CD14-positive monocyte (primary cell): ENCODE measurements at regions not wholly inside any gene's neighbourhood (a gene's known extent, or its start where the extent isn't known, plus 50 kb on each side); places are given as distances from the start of the nearest gene placed in this dataset.
"Not testable (repeated sequence)": the region's sequence is repeated elsewhere in the genome, so short reads cannot be mapped to it uniquely, and the experiment has no call there.

ENCODE experiments used
- DNase-seq, 3 donors: peaks; one replicate each; pipeline ENCODE4 v3.0.0-alpha.2; 2011 to 2022
- H2AFZ ChIP-seq: 2 replicates; pipeline ENCODE4 v1.6.0; 2012; ENCODE audit warnings: mild to moderate bottlenecking, low read depth, low read length, inconsistent platforms; ENCODE audit not compliant: insufficient read depth, poor library complexity, severe bottlenecking
- H3K27ac ChIP-seq, 2 donors: 1 replicate in 1 of 2; 2 replicates in 1 of 2; pipeline ENCODE4 v1.5.1; 2012 to 2013; ENCODE audit warnings: low read length in 2 of 2, control low read depth in 1 of 2, inconsistent platforms in 1 of 2, low read depth in 1 of 2, mild to moderate bottlenecking in 1 of 2
- H3K27me3 ChIP-seq, 2 donors: one replicate each; pipeline versions ENCODE4 v1.6.0 to v1.6.1; 2011 to 2013; ENCODE audit warnings: low read length in 2 of 2; ENCODE audit not compliant: control insufficient read depth in 2 of 2, insufficient read depth in 2 of 2
- H3K36me3 ChIP-seq, 2 donors: replicated peaks in 1 of 2; 1 replicate in 1 of 2; 2 replicates in 1 of 2; pipeline versions ENCODE4 v1.5.1 to v1.6.1; 2012 to 2013; ENCODE audit warnings: low read length in 2 of 2, control low read depth in 1 of 2, inconsistent platforms in 1 of 2, mild to moderate bottlenecking in 1 of 2; ENCODE audit not compliant: insufficient read depth in 2 of 2, control insufficient read depth in 1 of 2
- H3K4me1 ChIP-seq, 2 donors: 1 replicate in 1 of 2; 2 replicates in 1 of 2; pipeline versions ENCODE4 v1.5.1 to v1.6.1; 2012 to 2013; ENCODE audit warnings: low read length in 2 of 2, control low read depth in 1 of 2, inconsistent platforms in 1 of 2, mild to moderate bottlenecking in 1 of 2, moderate library complexity in 1 of 2; ENCODE audit not compliant: insufficient read depth in 2 of 2, control insufficient read depth in 1 of 2
- H3K4me2 ChIP-seq: replicated peaks from 2 replicates; pipeline ENCODE3; 2012; ENCODE audit warnings: low read length, moderate library complexity, mild to moderate bottlenecking; ENCODE audit not compliant: poor library complexity, severe bottlenecking; ENCODE audit errors: extremely low read depth
- H3K4me3 ChIP-seq, 3 experiments: fragments of 200-600 bp in 1 of 3; sonication (generic) in 1 of 3; replicated peaks in 1 of 3; 1 replicate in 2 of 3; 2 replicates in 1 of 3; pipeline ENCODE4 v1.5.1; 2011 to 2013; ENCODE audit warnings: low read length in 3 of 3, mild to moderate bottlenecking in 3 of 3, control low read depth in 2 of 3, low read depth in 2 of 3, inconsistent platforms in 1 of 3, moderate library complexity in 1 of 3
- H3K79me2 ChIP-seq: 2 replicates; pipeline ENCODE4 v1.6.0; 2012; ENCODE audit warnings: mild to moderate bottlenecking, control low read depth, inconsistent platforms, low read length, moderate library complexity; ENCODE audit not compliant: insufficient read depth
- H3K9ac ChIP-seq: 2 replicates; pipeline ENCODE4 v1.6.0; 2017; ENCODE audit warnings: low read length, mild to moderate bottlenecking; ENCODE audit not compliant: insufficient read depth, poor library complexity, severe bottlenecking
- H3K9me3 ChIP-seq, 2 donors: replicated peaks in 1 of 2; 1 replicate in 1 of 2; 2 replicates in 1 of 2; pipeline versions ENCODE4 v1.5.1 to v1.6.1; 2012 to 2013; ENCODE audit warnings: low read length in 2 of 2, control low read depth in 1 of 2; ENCODE audit not compliant: control insufficient read depth in 1 of 2, insufficient read depth in 1 of 2
- H4K20me1 ChIP-seq: 2 replicates; pipeline ENCODE4 v1.6.0; 2012; ENCODE audit warnings: mild to moderate bottlenecking, low read length, control low read depth, moderate library complexity; ENCODE audit not compliant: insufficient read depth
- H3K27ac Mint-ChIP-seq, 7 donors: one replicate each; pipeline ENCODE4 v1.8.0; 2020; ENCODE audit warnings: mild to moderate bottlenecking in 7 of 7, mixed read lengths in 7 of 7, moderate library complexity in 6 of 7, inconsistent platforms in 2 of 7
- H3K27me3 Mint-ChIP-seq, 3 donors: one replicate each; pipeline ENCODE4 v1.8.0; 2021 to 2022; ENCODE audit warnings: low read depth in 3 of 3, mild to moderate bottlenecking in 3 of 3, mixed read lengths in 3 of 3, moderate library complexity in 3 of 3, inconsistent platforms in 1 of 3
- H3K36me3 Mint-ChIP-seq, 2 donors: one replicate each; pipeline ENCODE4 v1.8.0; 2020; ENCODE audit warnings: mixed read lengths in 2 of 2, inconsistent platforms in 1 of 2, mild to moderate bottlenecking in 1 of 2
- H3K4me1 Mint-ChIP-seq: one replicate; pipeline ENCODE4 v1.8.0; 2020; ENCODE audit warnings: mild to moderate bottlenecking, mixed read lengths
- H3K4me3 Mint-ChIP-seq, 2 donors: one replicate each; pipeline ENCODE4 v1.8.0; 2020; ENCODE audit warnings: mild to moderate bottlenecking in 2 of 2, mixed read lengths in 2 of 2, moderate library complexity in 1 of 2
- H3K9me3 Mint-ChIP-seq, 7 donors: one replicate each; pipeline ENCODE4 v1.8.0; 2020 to 2022; ENCODE audit warnings: mixed read lengths in 7 of 7, mild to moderate bottlenecking in 6 of 7, moderate library complexity in 6 of 7, inconsistent platforms in 2 of 7
- CTCF ChIP-seq: fragments of 200-600 bp; IDR thresholded peaks from one replicate; pipeline ENCODE4 v1.8.0; 2022; ENCODE audit warnings: antibody characterized with exemption, mild to moderate bottlenecking
- WGBS: methylation state at CpG from one replicate; pipeline ENCODE4 v1.1.5; 2013; ENCODE audit warnings: missing lambda C conversion rate; ENCODE audit not compliant: insufficient coverage; 5-methylcytosine and 5-hydroxymethylcytosine counted together
- intact Hi-C, 2 donors: fragments of 100-400 bp; cut with micrococcal nuclease; formaldehyde crosslinking; loops; one replicate each; pipeline versions ENCODE4 v1.15.0 to v1.15.1; 2023

GRCh38 chr10:59037018-59037389 is 139.4 kb upstream of the PHYHIPL start:
- Histone ChIP-seq H3K4me3 (no peak overlapping the region), H3K27ac (no peak overlapping the region), H3K9me3 (no peaks in the 10 kb centered on the region), H3K4me1 (no peaks in the 10 kb centered on the region), H3K27me3 (no peaks in the 10 kb centered on the region), H2AFZ (no peak overlapping the region), H4K20me1 (no peaks in the 10 kb centered on the region), H3K79me2 (no peaks in the 10 kb centered on the region), H3K4me2 (no peak overlapping the region), H3K9ac (no peak overlapping the region), H3K36me3 (no peaks in the 10 kb centered on the region)
- Mint-ChIP-seq H3K27me3 (peaks cover 0 to 1% (median 0%) of the 10 kb centered on the region in 3 donors), H3K4me1 (no peaks in the 10 kb centered on the region), H3K4me3 (no peak overlapping the region), H3K9me3 (peaks cover 0 to 8% (median 3%) of the 10 kb centered on the region in 7 donors), H3K36me3 (no peaks in the 10 kb centered on the region), H3K27ac (no peak overlapping the region)
- intact Hi-C loops, result no loop called here
- DNase-seq, result no peak
- TF ChIP-seq CTCF, result no peak
- WGBS, result no CpG with 5 or more reads among the region's 2 CpGs

GRCh38 chr10:59037506-59037905 is 138.9 kb upstream of the PHYHIPL start:
- no peaks in the 10 kb centered on the region for H3K4me1 Mint-ChIP-seq
- no CpG with 5 or more reads among the region's 1 CpG for WGBS
- peaks cover 0 to 8% (median 5%) of the 10 kb centered on the region in 7 donors for H3K9me3 Mint-ChIP-seq
- no peak for TF ChIP-seq CTCF
- no peaks in the 10 kb centered on the region for H3K27me3 ChIP-seq
- no peaks in the 10 kb centered on the region for H3K4me1 ChIP-seq
- H4K20me1 ChIP-seq, result no peaks in the 10 kb centered on the region
- H3K4me3 Mint-ChIP-seq, result no peak overlapping the region
- H3K9me3 ChIP-seq, result no peaks in the 10 kb centered on the region
- no peaks in the 10 kb centered on the region for H3K79me2 ChIP-seq
- no peak overlapping the region for H3K27ac ChIP-seq
- H3K36me3 Mint-ChIP-seq, result no peaks in the 10 kb centered on the region
- no peak overlapping the region for H3K4me2 ChIP-seq
- DNase-seq, result no peak
- intact Hi-C loops, result no loop called here
- no peak overlapping the region for H3K9ac ChIP-seq
- H3K27ac Mint-ChIP-seq, result no peak overlapping the region
- H3K4me3 ChIP-seq, result no peak overlapping the region
- no peak overlapping the region for H2AFZ ChIP-seq
- H3K27me3 Mint-ChIP-seq, result peaks cover 0 to 1% (median 0%) of the 10 kb centered on the region in 3 donors
- H3K36me3 ChIP-seq, result no peaks in the 10 kb centered on the region

- not testable (repeated sequence) for H3K4me3 Mint-ChIP-seq, H3K4me1 Mint-ChIP-seq, H3K4me2 ChIP-seq
Measured at GRCh38 chr10:59043358-59043757, 133.1 kb upstream of the PHYHIPL start.

More at GRCh38 chr10:59043358-59043757, 133.1 kb upstream of the PHYHIPL start:
- H3K9ac ChIP-seq, H3K79me2 ChIP-seq, H3K27ac ChIP-seq, H3K4me1 ChIP-seq, H4K20me1 ChIP-seq, H3K36me3 ChIP-seq, H2AFZ ChIP-seq, H3K27me3 ChIP-seq, intact Hi-C loops, H3K4me3 ChIP-seq, H3K27ac Mint-ChIP-seq, DNase-seq, H3K27me3 Mint-ChIP-seq, H3K36me3 Mint-ChIP-seq: not testable (repeated sequence)
- H3K9me3 Mint-ChIP-seq, result peaks cover 3 to 11% (median 9%) of the 10 kb centered on the region in 7 donors
- WGBS, result 93% methylated on average over 3 of the region's 8 CpGs
- peaks cover 0 to 10% of the 10 kb centered on the region in 2 donors for H3K9me3 ChIP-seq
